NCI-H524 treated with DMSO at 0.1 percent for 48 hours (cell line): ENCODE measurements at regions not wholly inside any gene's neighbourhood (a gene's known extent, or its start where the extent isn't known, plus 50 kb on each side); places are given as distances from the start of the nearest gene placed in this dataset.
A peak's percentile ranks its signal among the peaks of the same experiment; 100 is the strongest.

ENCODE experiments used
- DNase-seq: peaks from one replicate; lab custom pipeline; 2025; lab: John Stamatoyannopoulos, UW

DNA sequence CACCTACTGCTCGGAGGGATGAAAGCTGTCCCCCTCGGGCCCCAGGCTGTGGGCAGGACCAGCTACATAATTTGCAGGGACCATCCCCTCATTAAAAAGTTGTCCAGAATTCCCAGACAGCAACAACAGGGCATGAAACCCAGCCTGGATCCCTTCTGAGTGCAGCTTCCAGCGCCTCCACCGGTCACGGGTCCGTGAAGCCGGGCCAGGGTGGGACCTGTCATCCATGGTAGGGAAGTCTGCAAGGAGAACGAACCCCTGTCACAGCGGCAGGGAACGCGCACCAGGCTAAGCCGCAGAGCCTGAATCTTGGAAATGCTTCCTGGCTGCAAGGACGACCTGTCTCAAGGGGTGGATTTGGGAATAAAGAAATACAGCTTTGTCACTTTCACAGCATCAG is 214.2 kb downstream of the RBFOX3 start:
- DNase-seq, result no peak

DNA sequence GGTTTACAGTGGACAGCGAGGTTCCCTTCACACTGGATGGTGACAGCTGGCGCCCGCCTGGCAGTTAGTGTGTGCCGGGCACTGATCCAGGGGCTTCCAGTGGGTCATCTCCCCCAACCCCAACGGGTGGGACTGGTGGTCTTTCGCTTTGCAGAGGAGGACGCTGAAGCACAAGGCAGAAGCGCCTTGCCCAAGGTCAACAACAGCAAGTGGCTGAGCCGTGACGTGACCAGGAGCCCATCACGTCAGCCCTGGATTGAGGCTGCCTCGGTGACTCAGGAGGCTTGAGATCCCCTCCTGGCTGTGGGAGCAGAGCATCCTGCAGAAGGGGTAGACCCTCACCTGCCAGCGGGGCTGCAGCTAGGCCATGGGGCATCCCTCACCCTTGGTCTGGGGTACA is 215.3 kb downstream of the RBFOX3 start:
- DNase-seq, result no peak

DNA sequence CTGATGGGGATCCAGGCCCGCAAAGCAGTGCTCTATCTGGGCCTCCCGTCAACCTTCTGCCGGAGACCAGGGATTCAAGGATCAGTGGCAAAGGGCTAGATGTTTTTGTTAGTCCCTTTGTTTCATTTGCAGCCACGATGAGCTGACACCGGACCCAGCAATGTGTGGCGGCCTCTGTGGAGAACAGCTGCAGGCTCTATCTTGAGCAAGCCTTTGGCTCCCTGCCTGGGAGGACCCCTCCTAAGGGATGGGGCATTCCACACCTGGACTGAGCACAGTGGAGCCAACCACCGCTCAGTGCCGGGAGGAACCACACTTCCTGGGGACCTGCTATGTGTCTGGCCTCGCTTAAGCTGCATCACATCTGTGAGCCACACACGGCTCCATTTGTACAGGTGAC is 215.8 kb downstream of the RBFOX3 start:
- no peak for DNase-seq

DNA sequence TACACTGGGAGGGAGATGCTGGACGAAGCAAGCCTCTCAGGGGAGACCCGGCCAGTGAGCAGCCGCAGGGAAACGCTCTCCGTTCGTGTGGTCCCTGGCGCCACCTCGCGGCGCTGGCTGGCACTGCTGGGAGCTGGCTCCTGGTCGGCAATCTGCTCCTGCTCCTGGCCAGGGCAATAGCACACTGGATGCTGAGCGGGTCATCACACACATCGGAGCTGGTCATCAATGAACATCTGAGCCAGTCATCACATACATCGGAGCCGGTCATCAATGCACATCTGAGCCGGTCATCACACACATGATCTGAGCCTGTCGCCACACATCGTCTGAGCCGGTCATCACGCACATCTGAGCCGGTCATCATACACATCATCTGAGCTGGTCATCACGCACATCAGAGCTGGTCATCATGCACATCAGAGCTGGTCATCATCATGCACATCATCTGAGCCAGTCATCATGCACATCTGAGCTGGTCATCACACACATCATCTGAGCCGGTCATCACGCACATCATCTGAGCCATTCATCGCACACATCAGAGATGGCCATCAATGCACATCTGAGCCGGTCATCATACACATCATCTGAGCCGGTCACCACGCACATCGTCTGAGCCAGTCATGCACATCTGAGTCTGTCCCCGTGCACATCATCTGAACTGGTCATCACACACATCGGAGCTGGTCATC is 217.3 kb downstream of the RBFOX3 start:
- DNase-seq, result no peak

DNA sequence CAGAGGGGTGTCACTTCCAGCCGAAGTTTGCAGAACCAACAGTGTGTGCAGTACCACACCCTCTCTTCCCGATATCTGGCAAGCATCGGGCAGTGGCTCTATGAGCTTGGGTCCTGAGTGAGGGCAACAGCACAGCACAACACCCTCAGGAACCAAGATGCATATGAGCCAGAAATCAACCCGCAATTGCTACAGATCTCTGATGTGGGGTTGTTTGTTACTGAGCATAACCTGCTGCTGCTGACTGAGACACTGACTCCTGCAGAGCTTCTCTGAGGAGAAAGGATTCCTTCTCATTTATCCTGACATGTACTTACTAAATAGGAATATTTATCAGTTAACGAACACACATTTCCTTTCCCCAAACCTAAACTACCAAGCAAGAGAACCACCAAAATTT is 218.3 kb downstream of the RBFOX3 start:
- no peak for DNase-seq

DNA sequence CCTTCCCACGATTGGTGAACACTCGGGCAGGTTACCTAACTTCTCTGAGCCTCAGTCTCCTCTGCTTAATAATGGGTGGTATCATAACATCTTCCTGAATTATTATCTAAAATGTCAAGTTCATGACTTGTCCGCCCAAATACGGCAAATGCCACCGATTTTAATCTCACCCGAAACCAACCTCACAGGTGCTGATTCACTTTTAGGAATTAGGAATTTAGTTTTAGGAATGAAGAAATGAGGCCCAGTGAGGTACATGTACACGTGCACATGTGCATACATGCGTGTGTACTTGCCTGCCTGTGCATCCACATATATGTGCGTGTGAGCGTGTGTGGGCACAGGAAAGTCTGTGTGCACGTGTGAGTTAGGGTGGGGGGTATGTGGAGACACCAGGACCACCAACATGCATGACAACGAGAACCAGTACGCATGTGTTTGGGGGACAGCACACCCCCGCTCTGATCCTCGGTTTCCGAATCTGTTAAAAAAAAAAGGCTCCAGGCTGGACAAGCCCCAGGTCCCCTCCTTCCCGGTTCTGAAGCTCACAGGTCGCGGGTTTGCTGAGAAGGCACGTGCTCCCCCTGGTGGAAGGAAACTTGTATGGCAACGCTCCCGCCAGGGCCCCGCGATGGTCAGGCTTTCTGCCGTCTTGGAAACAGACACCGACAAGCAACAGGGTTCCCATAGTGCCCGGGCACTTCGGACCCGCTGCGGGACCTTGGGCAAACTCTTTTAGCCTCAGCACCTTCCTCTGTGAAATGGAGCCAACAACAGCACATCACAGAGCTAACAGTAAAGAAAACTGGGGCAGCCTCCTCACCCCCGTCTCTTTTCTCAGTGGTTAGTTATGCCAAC is 219.2 kb downstream of the RBFOX3 start:
- DNase-seq, result peak; percentile 28

DNA sequence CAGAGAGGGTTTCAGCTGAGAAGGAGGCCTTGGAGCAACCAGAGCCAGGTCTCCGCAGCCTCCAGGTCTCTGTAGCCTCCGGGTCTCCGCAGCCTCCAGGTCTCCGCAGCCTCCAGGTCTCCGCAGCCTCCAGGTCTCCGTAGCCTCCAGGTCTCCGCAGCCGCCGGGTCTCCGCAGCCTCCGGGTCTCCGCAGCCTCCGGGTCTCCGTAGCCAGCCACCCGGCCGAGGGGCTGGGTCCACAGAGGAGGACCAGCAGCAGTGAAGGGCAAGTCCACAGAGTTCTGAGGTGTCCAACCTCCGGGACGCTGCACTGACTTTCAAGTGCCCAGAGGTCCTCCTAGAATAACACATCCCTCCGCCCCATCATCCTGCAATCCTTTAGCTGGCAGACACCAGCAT is 221.0 kb downstream of the RBFOX3 start:
- DNase-seq, result no peak

DNA sequence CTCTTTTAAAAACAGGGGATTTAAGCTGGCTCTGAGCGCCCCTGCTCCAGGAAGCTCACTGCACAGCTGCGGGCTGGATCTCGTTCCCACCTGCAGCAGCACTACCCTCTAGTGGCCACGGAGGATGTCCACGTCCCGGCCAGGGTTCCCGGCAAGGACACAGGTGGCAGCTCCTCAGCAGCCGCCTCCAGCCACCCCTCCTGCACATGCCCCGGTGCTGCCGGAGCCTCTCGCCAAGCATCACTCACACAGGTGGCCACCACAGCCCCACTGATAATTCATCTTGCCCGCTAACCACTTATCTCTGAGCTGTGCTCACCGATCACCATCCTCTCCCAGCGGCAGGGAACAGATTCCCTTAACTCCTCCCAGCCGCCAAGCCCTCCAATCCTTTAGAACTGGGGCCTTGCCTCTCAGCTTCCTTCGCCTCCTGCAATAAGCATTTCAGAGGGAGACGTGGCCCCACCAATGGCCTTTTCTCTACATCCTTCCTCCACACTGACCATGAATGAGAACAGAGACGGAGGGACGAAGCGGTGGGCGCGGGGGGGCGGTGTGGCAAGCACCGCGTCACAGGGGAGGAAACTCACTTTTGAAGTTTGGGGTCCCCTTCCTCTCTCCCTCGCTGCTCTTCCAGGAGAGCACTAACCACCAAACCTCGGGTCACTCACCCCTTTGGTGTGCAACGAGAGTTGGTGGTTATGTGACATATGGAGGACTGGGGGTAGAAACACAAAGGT is 222.1 kb downstream of the RBFOX3 start:
- DNase-seq, result peak; percentile 81

DNA sequence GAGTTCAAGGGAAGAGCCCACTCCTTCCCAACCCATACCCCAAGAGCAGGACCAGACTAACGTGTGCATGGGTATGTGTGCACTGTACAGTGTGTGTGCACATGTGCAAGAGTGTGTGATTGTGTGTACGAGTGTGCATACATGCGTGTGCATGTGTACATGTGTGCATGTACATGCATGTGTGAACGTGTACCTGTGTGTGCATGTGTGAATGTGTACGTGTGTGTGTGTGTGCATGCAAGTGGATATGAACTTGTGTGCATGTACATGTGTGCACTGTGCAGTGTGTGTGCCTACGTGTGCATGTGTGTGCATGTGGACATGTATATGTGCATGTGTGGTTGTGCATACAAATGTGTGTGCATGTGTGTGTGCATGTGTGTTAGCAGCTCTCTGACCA is 223.1 kb downstream of the RBFOX3 start:
- no peak for DNase-seq

DNA sequence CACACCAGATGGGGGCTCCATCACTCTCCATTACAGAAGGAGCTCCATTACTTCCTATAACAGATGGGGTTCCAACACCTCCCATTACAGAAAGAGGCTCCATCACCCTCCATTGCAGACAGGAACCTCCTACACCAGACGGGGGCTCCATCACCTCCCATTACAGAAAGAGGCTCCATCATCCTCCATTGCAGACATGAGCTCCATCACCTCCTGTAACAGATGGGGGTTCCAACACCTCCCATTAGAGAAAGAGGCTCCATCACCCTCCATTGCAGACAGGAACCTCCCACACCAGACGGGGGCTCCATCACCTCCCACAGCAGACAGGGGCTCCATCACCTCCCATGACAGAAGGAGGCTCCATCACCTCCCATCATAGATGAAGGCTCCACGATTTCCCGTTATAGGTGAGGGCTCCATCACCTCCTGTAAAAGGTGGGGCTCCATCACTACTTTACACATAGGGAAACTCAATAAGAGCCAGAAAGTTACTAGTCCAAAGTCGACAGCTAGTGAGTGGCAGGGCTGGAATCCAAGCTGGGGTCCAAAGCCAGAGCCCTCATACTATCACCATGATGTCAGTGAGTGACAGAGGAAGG is 224.8 kb downstream of the RBFOX3 start:
- DNase-seq, result no peak

DNA sequence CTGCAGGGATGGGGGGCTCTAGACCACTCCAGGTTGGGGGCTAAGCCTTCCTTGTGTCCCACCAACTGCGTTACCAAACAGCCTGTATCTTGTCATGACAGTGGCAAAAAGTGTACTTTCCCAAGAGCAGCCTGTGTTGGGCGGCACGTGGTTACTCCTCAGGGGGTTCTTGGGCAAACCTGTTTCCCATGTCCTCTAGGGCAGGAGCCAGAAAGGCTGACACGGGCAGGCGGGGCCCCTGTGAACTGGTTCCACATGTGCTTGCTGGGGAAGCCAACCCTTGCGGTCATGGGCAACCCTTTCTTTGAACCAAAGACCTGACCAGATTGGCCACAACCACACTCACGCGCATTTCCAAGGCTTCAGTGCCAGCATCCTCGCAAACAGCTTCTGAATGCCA is 228.5 kb downstream of the RBFOX3 start:
- DNase-seq, result no peak

DNA sequence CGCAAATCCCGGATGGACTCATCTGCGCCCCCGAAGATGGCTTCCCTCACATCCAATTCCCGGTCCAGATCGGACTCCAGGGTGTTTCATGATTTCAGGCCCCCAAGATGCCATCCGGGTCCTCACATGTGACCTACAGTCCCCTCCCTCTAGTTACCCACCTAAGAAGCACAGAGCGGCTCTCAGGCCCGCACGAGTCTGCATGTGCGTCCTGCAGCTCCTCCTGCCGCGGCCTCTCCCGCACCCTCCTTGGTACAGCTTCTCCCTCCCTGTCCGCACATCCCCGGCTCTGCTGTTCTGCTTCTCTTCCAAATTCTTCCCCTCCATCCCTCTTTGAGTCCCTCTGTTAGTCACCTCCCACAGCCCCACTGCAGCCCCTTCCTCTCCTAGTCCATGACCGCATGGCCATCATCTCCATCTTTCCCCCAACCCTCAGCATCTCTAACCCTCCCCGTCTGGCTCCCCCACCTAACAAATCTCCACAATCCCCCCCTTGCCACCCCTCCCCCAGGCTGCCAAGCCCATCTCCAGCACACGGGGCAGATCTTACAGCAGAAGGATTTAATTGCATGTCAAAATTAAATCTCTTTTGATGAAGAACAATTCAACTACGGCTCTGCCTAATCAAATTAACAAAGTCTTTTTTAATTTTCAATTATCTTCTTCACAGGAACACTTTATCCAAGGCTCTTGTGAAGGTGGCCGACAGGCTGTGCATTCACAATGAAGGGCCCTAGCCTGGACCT is 231.0 kb downstream of the RBFOX3 start:
- DNase-seq, result no peak

DNA sequence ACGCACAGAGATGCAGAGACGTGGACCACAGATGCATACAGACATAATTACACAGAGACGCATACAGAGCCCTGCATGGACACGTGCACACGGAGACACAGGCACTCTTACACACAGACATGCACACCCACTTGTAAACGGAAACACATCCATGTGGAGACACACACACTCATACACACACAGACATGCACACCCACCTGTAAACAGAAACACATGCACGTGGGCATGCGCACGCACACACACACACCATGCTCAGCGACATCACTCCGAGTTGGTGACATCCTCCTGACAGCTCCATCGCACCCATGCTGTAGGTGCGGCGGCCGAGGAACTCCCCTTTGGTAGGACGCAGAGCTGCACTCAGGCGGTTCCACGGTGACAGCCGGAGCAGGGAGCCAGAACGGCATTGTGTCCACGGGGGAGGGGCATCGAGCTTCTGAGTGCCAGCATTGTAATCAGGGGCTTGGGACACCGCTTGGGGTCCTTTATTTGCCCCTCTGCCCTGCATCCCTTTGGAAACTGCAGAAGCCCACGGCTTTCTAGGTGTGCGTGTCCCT is 233.5 kb downstream of the RBFOX3 start:
- no peak for DNase-seq

DNA sequence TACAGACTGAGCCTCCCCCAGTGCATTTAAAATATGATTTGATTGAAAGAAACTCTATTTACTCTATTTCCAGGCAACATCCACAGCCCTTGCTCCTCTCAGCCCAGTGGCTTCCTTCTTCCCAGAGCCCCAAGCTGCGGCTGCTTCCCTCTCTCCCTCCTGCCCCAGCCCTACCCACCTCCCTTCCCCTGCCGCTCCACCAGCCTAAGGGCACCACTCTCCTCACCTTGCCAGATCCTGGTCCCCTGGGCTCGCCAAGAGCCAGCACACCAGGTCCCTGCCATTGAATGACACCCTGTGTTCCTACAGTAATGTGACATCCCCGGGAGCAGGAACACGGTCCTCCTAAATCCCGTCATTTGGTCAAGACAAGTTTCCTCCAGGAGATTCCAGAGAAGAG is 236.0 kb downstream of the RBFOX3 start:
- no peak for DNase-seq

DNA sequence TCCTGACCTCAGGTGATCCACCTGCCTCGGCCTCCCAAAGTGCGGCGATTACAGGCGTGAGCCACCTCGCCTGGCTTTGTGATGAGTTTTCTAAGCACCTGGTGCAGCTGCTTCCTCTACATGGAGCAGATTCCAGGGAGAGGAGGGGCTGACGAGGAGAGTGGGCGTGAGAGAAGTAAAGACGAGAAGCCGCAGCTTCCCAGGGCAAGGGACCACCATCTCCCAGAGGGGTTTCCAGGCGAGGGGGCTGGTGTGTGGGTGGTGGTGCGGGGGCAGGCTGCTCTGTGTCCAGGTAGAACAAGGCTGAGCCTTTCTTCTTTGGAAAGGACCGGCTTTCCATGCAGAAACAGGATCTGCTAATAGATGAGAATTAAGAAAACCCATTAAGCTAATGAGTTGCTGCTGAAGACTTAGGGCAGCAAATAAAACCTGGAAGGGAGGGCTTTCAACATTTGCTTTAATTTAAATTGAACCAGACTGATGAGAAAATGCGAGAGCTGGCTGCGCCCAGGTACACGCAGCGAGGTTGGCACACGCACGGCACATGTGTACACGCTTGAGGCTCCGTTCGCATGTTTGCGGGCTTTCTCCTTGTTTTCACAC is 236.7 kb downstream of the RBFOX3 start:
- DNase-seq, result no peak

DNA sequence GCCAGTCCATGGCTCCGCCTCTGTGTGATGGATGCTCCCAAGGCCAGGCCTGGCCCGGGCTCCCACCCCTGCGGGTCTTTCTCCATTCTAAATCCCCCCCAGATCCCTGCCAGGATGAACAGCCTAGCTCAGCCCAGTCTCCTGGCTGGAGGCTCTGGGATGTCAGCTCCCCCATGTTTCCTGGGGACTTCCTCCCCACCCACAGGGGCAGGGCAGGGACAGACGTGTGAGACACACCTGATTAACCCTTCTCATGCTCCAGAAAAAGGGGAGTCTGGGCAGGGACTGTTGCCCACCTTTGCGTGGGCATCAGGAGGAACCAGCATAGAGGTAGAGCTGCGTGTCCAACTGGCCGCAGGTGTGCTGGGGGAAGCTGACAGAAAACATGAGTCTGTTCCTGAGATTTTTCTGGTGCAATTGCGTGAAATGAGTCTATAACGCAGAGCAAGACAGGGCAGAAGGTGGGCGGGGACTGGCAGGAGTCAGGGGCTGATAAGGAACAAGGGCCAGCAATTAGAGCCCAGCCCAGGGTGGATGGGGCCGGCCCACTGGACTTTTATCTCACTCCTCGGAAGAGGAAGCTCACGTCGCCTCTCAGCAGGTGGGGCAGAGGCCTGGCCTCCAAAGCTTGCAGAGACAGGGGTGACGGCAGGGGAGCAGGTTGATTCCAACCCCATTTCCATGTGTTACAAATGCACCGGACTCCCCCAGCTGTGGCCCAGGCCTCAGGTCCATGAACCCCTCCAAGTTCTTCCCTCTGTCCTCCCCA is 238.2 kb downstream of the RBFOX3 start:
- no peak for DNase-seq

DNA sequence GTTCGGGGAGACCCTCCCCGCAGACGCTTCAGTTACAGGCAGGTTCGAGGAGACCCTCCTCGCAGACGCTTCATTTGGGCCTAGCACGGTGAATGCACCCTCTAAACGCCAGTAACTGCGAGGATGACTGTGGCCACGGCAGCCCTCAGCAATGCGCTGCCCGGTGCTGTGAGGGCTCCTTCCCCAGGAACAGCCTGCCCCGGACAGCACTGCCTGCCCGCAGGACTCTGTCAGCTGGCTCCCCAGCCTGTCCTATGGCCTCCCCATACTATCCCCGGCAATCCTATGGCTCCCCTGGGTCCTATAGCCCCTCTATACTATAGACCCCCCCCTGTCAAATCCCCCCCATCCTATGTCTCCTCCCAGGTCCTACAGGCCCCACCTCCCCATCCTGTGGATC is 238.9 kb downstream of the RBFOX3 start:
- DNase-seq, result no peak

DNA sequence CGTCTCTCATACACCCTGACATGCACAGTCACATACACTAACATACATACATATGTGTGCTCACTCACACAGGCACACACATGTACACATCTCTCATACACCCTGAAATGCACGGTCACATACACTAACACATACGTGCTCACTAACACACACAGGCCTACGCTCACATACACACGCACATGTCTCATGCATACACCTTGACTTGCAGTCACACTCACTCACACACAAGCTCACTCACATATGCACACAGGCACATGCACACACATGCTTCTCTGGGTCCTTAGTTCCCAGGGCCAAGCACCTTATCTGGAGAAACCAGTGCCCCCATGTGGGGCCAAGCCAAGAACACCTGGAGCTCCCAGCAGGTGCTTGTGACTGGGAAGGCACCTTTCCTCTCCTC is 240.3 kb downstream of the RBFOX3 start:
- no peak for DNase-seq

DNA sequence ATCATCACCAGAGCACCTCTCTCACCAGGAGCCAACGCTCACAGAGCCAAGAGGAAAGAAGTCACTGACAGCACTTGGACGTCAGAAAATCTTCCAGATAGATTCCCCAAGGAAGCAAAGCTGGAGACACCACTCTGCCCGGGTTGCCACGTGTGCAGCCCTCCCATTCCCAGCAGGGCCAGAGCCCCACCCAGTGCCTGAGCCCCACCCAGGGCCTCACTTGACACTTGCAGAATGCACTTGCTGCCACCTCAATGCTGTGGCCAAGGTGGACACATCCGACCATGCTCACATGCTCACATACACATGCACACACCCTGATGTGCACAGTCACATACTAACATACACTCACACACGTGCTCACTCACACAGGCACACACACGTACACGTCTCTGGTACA is 240.7 kb downstream of the RBFOX3 start:
- DNase-seq, result no peak

DNA sequence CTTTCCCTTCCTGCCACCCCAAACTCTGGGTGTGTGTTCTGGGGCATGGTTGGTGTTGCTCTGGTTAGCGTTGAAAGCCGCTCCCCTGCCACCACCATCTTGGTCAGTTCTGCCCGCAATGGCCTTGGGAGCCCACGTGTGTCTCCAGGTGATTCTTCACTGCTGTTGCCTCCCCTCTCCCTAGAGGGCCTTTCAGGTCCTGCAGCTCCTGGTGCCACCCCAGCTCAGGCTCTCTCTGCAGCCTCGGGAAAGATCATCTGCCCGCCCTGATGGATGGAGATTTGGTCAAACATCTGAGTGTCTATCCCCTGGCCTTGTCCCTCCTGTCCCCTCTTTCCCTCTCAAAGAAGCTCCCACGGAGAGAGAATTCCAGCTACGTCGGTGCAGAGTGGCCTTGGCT is 241.3 kb downstream of the RBFOX3 start:
- no peak for DNase-seq
